ENCODE measurements at regions not wholly inside any gene's neighbourhood (a gene's known extent, or its start where the extent isn't known, plus 50 kb on each side); places are given as distances from the start of the nearest gene placed in this dataset.

- TF ChIP-seq CTCF (IDR thresholded peaks at IDR 0.05) (no peak), POLR2AphosphoS5 (IDR thresholded peaks at IDR 0.05; ENCODE audit: low read depth, low read length) (no peak), REST (IDR thresholded peaks at IDR 0.05; ENCODE audit: insufficient read depth in 1 of 2, low read depth in 2 of 2, low read length in 1 of 2) (no peak), SIN3A (IDR thresholded peaks at IDR 0.05; ENCODE audit: borderline replicate concordance, insufficient read depth, low read depth, low read length) (no peak)
These were observed 827.6 kb upstream of the KIF2B start for GRCh38 chr17:52995147-52995546.

Measured in Panc1 (cell line).